HCT116 (cell line): ENCODE measurements at regions not wholly inside any gene's neighbourhood (a gene's known extent, or its start where the extent isn't known, plus 50 kb on each side); places are given as distances from the start of the nearest gene placed in this dataset.

Source experiments
- CTCF ChIP-seq, 3 experiments: fragments of 200-600 bp in 1 of 3; sonication (generic) in 1 of 3; IDR thresholded peaks in 2 of 3; conservative IDR thresholded peaks in 1 of 3; 2 replicates each; pipeline ENCODE4 v1.5.1; 2012 to 2017; ENCODE audit warnings: low read depth in 2 of 3, low read length in 2 of 3, antibody characterized with exemption in 1 of 3, borderline replicate concordance in 1 of 3, control low read depth in 1 of 3, mild to moderate bottlenecking in 1 of 3, mixed read lengths in 1 of 3, mixed run types in 1 of 3, moderate library complexity in 1 of 3; ENCODE audit not compliant: insufficient read depth in 1 of 3
- FOSL1 ChIP-seq: IDR thresholded peaks from 2 replicates; pipeline ENCODE4 v1.6.1; 2012; ENCODE audit warnings: low read depth
- POLR2A ChIP-seq: IDR thresholded peaks from 2 replicates; pipeline ENCODE4 v1.7.0; 2011; ENCODE audit warnings: borderline replicate concordance; ENCODE audit not compliant: insufficient read depth, insufficient read length; ENCODE audit errors: extremely low read depth
- POLR2AphosphoS5 ChIP-seq: IDR thresholded peaks from 2 replicates; pipeline ENCODE4 v1.6.1; 2011; ENCODE audit warnings: mild to moderate bottlenecking, low read depth, low read length, moderate library complexity
- ZNF274 ChIP-seq: fragments of 200-500 bp; sonication (Bioruptor generic); IDR thresholded peaks from 2 replicates; pipeline ENCODE4 v1.6.1; 2014; ENCODE audit warnings: mild to moderate bottlenecking, low read depth, low read length, inconsistent platforms
- TF ChIP-seq, protein P1 (sequence below): IDR thresholded peaks from 2 replicates; pipeline ENCODE4 v1.6.1; 2012; ENCODE audit warnings: low read depth

- TF ChIP-seq CTCF (IDR thresholded peaks at IDR 0.05 in 2 of 3, conservative IDR thresholded peaks at IDR 0.05 in 1 of 3; ENCODE audit: borderline replicate concordance in 1 of 3, insufficient read depth in 1 of 3, low read depth in 2 of 3, low read length in 2 of 3) = no peak
- no peak for TF ChIP-seq POLR2A
- TF ChIP-seq, protein P1, sequence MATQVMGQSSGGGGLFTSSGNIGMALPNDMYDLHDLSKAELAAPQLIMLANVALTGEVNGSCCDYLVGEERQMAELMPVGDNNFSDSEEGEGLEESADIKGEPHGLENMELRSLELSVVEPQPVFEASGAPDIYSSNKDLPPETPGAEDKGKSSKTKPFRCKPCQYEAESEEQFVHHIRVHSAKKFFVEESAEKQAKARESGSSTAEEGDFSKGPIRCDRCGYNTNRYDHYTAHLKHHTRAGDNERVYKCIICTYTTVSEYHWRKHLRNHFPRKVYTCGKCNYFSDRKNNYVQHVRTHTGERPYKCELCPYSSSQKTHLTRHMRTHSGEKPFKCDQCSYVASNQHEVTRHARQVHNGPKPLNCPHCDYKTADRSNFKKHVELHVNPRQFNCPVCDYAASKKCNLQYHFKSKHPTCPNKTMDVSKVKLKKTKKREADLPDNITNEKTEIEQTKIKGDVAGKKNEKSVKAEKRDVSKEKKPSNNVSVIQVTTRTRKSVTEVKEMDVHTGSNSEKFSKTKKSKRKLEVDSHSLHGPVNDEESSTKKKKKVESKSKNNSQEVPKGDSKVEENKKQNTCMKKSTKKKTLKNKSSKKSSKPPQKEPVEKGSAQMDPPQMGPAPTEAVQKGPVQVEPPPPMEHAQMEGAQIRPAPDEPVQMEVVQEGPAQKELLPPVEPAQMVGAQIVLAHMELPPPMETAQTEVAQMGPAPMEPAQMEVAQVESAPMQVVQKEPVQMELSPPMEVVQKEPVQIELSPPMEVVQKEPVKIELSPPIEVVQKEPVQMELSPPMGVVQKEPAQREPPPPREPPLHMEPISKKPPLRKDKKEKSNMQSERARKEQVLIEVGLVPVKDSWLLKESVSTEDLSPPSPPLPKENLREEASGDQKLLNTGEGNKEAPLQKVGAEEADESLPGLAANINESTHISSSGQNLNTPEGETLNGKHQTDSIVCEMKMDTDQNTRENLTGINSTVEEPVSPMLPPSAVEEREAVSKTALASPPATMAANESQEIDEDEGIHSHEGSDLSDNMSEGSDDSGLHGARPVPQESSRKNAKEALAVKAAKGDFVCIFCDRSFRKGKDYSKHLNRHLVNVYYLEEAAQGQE = no peak
- TF ChIP-seq ZNF274 = no peak
- TF ChIP-seq FOSL1 = no peak
- TF ChIP-seq POLR2AphosphoS5 = no peak
These were observed 255.2 kb downstream of the C11orf87 start for GRCh38 chr11:109677231-109677630.
